K562 (cell line): ENCODE measurements at regions not wholly inside any gene's neighbourhood (a gene's known extent, or its start where the extent isn't known, plus 50 kb on each side); places are given as distances from the start of the nearest gene placed in this dataset.

Experiments
- ATAC-seq: fragments of 200-7000 bp; cut with Tn5 transposase; 3 replicates; pipeline ENCODE4 v1.9.1; 2020; ENCODE audit warnings: moderate library complexity
- BruUV-seq: library from RNA; stranded (reverse); fragments of 400-500 nt; replicated peaks from 2 replicates; lab custom pipeline; 2021; lab: Mats Ljungman, UMichigan
- CTCF ChIA-PET: fragments of 300-600 bp; formaldehyde crosslinking; extraction: SDS; loops from one replicate; lab custom pipeline; 2021; ENCODE audit warnings: low intra/inter-chr PET ratio; lab: Yijun Ruan, JAX
- POLR2A ChIA-PET: fragments of 300-600, 350-650 bp; sonication (Branson Sonifier 250); formaldehyde crosslinking; extraction: SDS; loops from one replicate; lab custom pipeline; 2021; ENCODE audit warnings: antibody characterized with exemption, inconsistent platforms; lab: Yijun Ruan, JAX
- DNase-seq, 4 experiments: peaks; one replicate each; pipeline versions ENCODE4 v3.0.0 to v3.0.0-alpha.2; 2011 to 2018; ENCODE audit warnings: low spot score in 3 of 4, mixed read lengths in 3 of 4; ENCODE audit errors: extremely low read depth in 1 of 4
- FAIRE-seq: peaks from 2 replicates; lab custom pipeline; 2011; peaks lifted over from hg19 to GRCh38; lab: Jason Lieb, UNC
- H2AFZ ChIP-seq: 2 replicates; pipeline ENCODE4 v1.6.0; 2011; ENCODE audit warnings: low read depth, low read length, control low read depth, inconsistent platforms
- H3K27ac ChIP-seq: fragments of 200-600 bp; 3 replicates; pipeline ENCODE4 v1.8.0; 2011; ENCODE audit warnings: low read depth, mild to moderate bottlenecking, control low read depth, inconsistent platforms, low read length, moderate library complexity, mixed read lengths; ENCODE audit errors: extremely low read depth
- H3K27me3 ChIP-seq, 2 experiments: fragments of 300-600 bp in 1 of 2; 2 replicates in 1 of 2; 3 replicates in 1 of 2; pipeline versions ENCODE4 v1.6.0 to v1.8.0; 2011; ENCODE audit warnings: inconsistent platforms in 2 of 2, low read length in 2 of 2, mild to moderate bottlenecking in 1 of 2, mixed read lengths in 1 of 2, moderate library complexity in 1 of 2; ENCODE audit not compliant: control insufficient read depth in 2 of 2, insufficient read depth in 2 of 2
- H3K36me3 ChIP-seq: fragments of 300-600 bp; 3 replicates; pipeline ENCODE4 v1.8.0; 2011; ENCODE audit warnings: mild to moderate bottlenecking, low read length, inconsistent platforms; ENCODE audit not compliant: control insufficient read depth, insufficient read depth
- H3K4me1 ChIP-seq, 2 experiments: fragments of 200-600 bp in 1 of 2; replicated peaks in 1 of 2; 2 replicates in 1 of 2; 3 replicates in 1 of 2; pipeline versions ENCODE4 v1.5.1 to v1.8.0; 2011; ENCODE audit warnings: inconsistent platforms in 2 of 2, low read length in 2 of 2, mild to moderate bottlenecking in 1 of 2, mixed read lengths in 1 of 2, moderate library complexity in 1 of 2; ENCODE audit not compliant: control insufficient read depth in 2 of 2, insufficient read depth in 2 of 2
- H3K4me2 ChIP-seq: 2 replicates; pipeline ENCODE4 v1.6.1; 2011; ENCODE audit warnings: low read length, control low read depth, inconsistent platforms, mixed read lengths; ENCODE audit not compliant: insufficient read depth
- H3K4me3 ChIP-seq: fragments of 200-600 bp; sonication (generic), shearing (Covaris generic); 2 replicates; pipeline ENCODE4 v1.5.1; 2016; ENCODE audit warnings: control low read depth, inconsistent platforms
- H3K79me2 ChIP-seq: fragments of 200-600 bp; 3 replicates; pipeline ENCODE4 v1.8.0; 2011; ENCODE audit warnings: low read length, inconsistent platforms; ENCODE audit not compliant: control insufficient read depth, insufficient read depth
- H3K9ac ChIP-seq, 2 experiments: 2 replicates each; pipeline versions ENCODE4 v1.6.0 to v1.6.1; 2011; ENCODE audit warnings: low read depth in 2 of 2, low read length in 2 of 2, control low read depth in 1 of 2, inconsistent platforms in 1 of 2, mild to moderate bottlenecking in 1 of 2, mixed read lengths in 1 of 2; ENCODE audit not compliant: insufficient read depth in 1 of 2
- H3K9me1 ChIP-seq: one replicate; pipeline ENCODE4 v1.6.0; 2011; ENCODE audit warnings: inconsistent platforms, mild to moderate bottlenecking, low read length, moderate library complexity; ENCODE audit not compliant: control insufficient read depth, insufficient read depth
- H3K9me3 ChIP-seq: replicated peaks from 2 replicates; pipeline ENCODE4 v1.5.1; 2011; ENCODE audit warnings: low read depth, low read length, inconsistent platforms; ENCODE audit not compliant: control insufficient read depth, insufficient read depth
- H4K20me1 ChIP-seq: replicated peaks from 2 replicates; pipeline ENCODE4 v1.6.1; 2011; ENCODE audit warnings: low read length, inconsistent platforms, mixed read lengths; ENCODE audit not compliant: control insufficient read depth, insufficient read depth
- ARID1B ChIP-seq: fragments of 450-650 bp; IDR thresholded peaks from 2 replicates; pipeline ENCODE4 v1.6.1; 2016; ENCODE audit warnings: antibody characterized with exemption, mild to moderate bottlenecking, inconsistent platforms
- CHD1 ChIP-seq: fragments of 200-600 bp; sonication (generic); IDR thresholded peaks from one replicate; pipeline ENCODE4 v1.6.1; 2012; ENCODE audit warnings: mild to moderate bottlenecking, moderate library complexity, low read length, inconsistent platforms
- FUS ChIP-seq: fragments of 200-400 bp; formaldehyde crosslinking; optimal IDR thresholded peaks from 2 replicates; pipeline ENCODE3; 2017; ENCODE audit warnings: low read depth, low read length
- GATA2 ChIP-seq: sonication (generic); formaldehyde crosslinking; IDR thresholded peaks from 2 replicates; pipeline ENCODE4 v1.4.0; 2020; ENCODE audit warnings: mild to moderate bottlenecking, missing genetic modification reagents
- HDAC1 ChIP-seq, 2 experiments: fragments of 450-650 bp; IDR thresholded peaks; 2 replicates each; pipeline ENCODE4 v1.6.1; 2016 to 2017; ENCODE audit warnings: inconsistent platforms in 1 of 2, mild to moderate bottlenecking in 1 of 2, moderate library complexity in 1 of 2
- NFRKB ChIP-seq: fragments of 450-650 bp; IDR thresholded peaks from 2 replicates; pipeline ENCODE4 v1.6.1; 2016; ENCODE audit warnings: low read depth
- PCBP2 ChIP-seq: fragments of 200-400 bp; formaldehyde crosslinking; IDR thresholded peaks from 2 replicates; pipeline ENCODE4 v1.6.1; 2018; ENCODE audit warnings: low read length, low read depth, mild to moderate bottlenecking, moderate library complexity; ENCODE audit not compliant: poor library complexity, severe bottlenecking
- SMAD3 ChIP-seq: fragments of 450-650 bp; formaldehyde crosslinking; conservative IDR thresholded peaks from 2 replicates; pipeline ENCODE4 v1.4.0; 2020; ENCODE audit warnings: mild to moderate bottlenecking
- TCF7L2 ChIP-seq: fragments of 150-350 bp; IDR thresholded peaks from 2 replicates; pipeline ENCODE4 v1.6.1; 2016; ENCODE audit warnings: low read depth, mild to moderate bottlenecking, low read length, moderate library complexity
- ZZZ3 ChIP-seq: fragments of 450-650 bp; IDR thresholded peaks from 2 replicates; pipeline ENCODE4 v1.6.1; 2016; ENCODE audit warnings: antibody characterized with exemption, mild to moderate bottlenecking, moderate library complexity
- WGBS: fragments of 100-300 bp; shearing (Covaris generic); methylation state at CpG from one replicate; pipeline ENCODE4 v1.1.6; 2016; ENCODE audit warnings: low coverage, mixed read lengths; ENCODE audit not compliant: insufficient coverage; ENCODE audit errors: missing lambda C conversion rate; 5-methylcytosine and 5-hydroxymethylcytosine counted together
- in situ Hi-C: fragments of 300-500 bp; cut with MboI; formaldehyde crosslinking; loops from 4 replicates; pipeline ENCODE4 v1.15.0; 2018; ENCODE audit warnings: inconsistent platforms, mixed read lengths
- intact Hi-C: fragments of 100-400 bp; cut with micrococcal nuclease; formaldehyde crosslinking; loops from 2 replicates; pipeline ENCODE4 v1.14.2; 2022
- TF ChIP-seq, protein P1 (sequence below): sonication (generic); formaldehyde crosslinking; IDR thresholded peaks from 2 replicates; pipeline ENCODE4 v1.8.0; 2023; ENCODE audit warnings: missing genetic modification reagents, mild to moderate bottlenecking, borderline replicate concordance
- TF ChIP-seq, protein P2 (sequence below): fragments of 250-450 bp; sonication (Bioruptor Pico); IDR thresholded peaks from 2 replicates; pipeline ENCODE4 v1.5.0; 2021; ENCODE audit warnings: mild to moderate bottlenecking, moderate library complexity

DNA sequence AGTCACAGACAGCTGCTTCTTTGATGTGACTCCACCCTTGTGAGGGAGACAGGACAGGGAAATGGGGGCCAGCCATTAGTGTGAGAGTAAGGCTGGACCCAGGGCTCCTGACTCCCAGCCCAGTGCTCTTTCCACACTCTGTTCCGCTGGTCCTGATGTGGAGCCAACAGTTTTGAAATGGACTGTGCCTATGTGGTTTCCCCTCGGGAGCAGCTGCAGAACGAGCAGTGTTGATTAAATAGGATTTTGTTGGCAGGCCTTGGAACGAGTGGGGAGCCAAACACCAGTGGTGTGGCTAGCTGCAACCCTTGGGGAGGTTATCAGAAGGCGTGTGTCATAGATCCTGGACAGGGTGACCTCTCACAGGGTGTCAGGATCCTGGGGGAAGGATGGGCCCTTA is 66.5 kb upstream of the AMPD3 start:
- FAIRE-seq (no peak), DNase-seq (no peak), ATAC-seq (no peak)
- WGBS: 0% methylated on average over 5 of the region's 5 CpGs
- POLR2A ChIA-PET: interaction anchor here (1.4 kb wide), 1 partner anchor 9 kb away, joined by 4 read pairs; no protein-coding TSS in a partner anchor
- Histone ChIP-seq H3K4me2 (no peak overlapping the region), H3K9me3 (no peaks in the 10 kb centered on the region), H3K27ac (no peak overlapping the region), H3K79me2 (no peaks in the 10 kb centered on the region), H3K9me1 (peaks cover 3% of the 10 kb centered on the region), H3K4me3 (no peak overlapping the region), H2AFZ (no peak overlapping the region), H3K4me1 (no peaks in the 10 kb centered on the region; a peak in 1 of 5 replicates), H3K27me3 (peaks cover 25 to 48% of the 10 kb centered on the region in 2 experiments), H3K9ac (no peak overlapping the region), H4K20me1 (no peaks in the 10 kb centered on the region; the same call in 1 of the 2 replicates), H3K36me3 (no peaks in the 10 kb centered on the region)
- CTCF ChIA-PET: no interaction called here
- BruUV-seq: no TSS peak
- intact Hi-C loops: no loop called here
- in situ Hi-C loops: no loop called here
- TF ChIP-seq ZZZ3: no peak
- no peak for TF ChIP-seq CHD1
- TF ChIP-seq NFRKB: no peak
- TF ChIP-seq, protein P1, sequence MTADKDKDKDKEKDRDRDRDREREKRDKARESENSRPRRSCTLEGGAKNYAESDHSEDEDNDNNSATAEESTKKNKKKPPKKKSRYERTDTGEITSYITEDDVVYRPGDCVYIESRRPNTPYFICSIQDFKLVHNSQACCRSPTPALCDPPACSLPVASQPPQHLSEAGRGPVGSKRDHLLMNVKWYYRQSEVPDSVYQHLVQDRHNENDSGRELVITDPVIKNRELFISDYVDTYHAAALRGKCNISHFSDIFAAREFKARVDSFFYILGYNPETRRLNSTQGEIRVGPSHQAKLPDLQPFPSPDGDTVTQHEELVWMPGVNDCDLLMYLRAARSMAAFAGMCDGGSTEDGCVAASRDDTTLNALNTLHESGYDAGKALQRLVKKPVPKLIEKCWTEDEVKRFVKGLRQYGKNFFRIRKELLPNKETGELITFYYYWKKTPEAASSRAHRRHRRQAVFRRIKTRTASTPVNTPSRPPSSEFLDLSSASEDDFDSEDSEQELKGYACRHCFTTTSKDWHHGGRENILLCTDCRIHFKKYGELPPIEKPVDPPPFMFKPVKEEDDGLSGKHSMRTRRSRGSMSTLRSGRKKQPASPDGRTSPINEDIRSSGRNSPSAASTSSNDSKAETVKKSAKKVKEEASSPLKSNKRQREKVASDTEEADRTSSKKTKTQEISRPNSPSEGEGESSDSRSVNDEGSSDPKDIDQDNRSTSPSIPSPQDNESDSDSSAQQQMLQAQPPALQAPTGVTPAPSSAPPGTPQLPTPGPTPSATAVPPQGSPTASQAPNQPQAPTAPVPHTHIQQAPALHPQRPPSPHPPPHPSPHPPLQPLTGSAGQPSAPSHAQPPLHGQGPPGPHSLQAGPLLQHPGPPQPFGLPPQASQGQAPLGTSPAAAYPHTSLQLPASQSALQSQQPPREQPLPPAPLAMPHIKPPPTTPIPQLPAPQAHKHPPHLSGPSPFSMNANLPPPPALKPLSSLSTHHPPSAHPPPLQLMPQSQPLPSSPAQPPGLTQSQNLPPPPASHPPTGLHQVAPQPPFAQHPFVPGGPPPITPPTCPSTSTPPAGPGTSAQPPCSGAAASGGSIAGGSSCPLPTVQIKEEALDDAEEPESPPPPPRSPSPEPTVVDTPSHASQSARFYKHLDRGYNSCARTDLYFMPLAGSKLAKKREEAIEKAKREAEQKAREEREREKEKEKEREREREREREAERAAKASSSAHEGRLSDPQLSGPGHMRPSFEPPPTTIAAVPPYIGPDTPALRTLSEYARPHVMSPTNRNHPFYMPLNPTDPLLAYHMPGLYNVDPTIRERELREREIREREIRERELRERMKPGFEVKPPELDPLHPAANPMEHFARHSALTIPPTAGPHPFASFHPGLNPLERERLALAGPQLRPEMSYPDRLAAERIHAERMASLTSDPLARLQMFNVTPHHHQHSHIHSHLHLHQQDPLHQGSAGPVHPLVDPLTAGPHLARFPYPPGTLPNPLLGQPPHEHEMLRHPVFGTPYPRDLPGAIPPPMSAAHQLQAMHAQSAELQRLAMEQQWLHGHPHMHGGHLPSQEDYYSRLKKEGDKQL (CRISPR knock-in tag): no peak
- no peak for TF ChIP-seq TCF7L2
- no peak for TF ChIP-seq PCBP2
- TF ChIP-seq GATA2: no peak
- no peak for TF ChIP-seq SMAD3 (CRISPR knock-in tag)
- TF ChIP-seq HDAC1 (IDR thresholded peaks at IDR 0.05): no peak
- no peak for TF ChIP-seq ARID1B
- TF ChIP-seq, protein P2, sequence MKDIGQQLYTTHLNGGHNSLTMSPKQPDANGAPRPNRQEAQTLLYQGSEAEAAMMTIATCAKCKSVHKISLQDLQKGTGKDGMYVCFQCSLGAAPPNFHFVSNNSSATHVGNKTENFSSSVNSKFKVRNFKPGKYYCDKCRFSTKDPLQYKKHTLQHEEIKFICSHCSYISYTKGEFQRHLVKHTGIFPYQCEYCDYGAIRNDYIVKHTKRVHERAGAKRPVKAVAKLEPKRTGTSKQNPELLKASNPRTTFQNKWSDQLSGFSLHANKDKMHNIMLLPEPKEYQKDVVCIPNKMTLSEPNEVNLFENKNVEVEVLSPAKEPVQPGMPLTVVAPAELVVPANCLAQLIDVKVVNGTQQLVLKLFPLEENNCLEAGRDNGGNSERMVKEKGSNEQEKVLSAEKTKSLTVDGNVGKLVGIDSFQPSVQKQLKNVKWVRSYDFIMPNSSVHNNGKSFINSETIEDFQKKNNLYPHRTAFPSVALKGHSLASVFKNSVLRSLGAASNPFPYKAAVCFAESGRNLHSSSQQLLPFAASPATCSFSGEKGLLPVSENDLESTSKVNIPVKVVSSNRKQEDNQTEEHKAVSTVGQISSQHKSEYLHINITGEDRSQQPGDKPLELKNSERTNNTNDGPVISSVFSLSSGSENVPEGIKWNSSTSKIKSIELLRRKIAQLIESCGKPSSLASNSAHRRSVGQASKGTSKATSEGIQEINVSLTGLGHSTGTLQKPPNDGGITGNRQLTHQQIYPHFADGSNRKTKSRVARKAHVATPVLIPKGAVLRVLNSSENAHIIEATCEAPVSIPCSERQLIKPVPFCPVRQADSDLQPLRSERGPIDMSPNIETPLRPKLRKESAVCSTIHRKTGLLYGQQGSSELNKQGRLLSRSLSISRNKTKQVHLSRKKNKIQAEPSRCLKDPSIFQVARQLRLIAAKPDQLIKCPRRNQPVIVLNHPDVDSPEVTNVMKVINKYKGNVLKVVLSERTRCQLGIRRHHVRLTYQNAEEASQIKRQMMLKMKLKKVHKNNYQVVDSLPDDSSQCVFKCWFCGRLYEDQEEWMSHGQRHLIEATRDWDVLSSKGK (CRISPR knock-in tag): no peak
- no peak for TF ChIP-seq FUS
